IMR-90 (cell line): ENCODE measurements at regions not wholly inside any gene's neighbourhood (a gene's known extent, or its start where the extent isn't known, plus 50 kb on each side); places are given as distances from the start of the nearest gene placed in this dataset.

Experiments used
- ATAC-seq: fragments of 200-7000 bp; cut with Tn5 transposase; 2 replicates; pipeline ENCODE4 v1.9.1; 2020; ENCODE audit warnings: low read depth, mild to moderate bottlenecking, moderate library complexity
- BruUV-seq: library from RNA; stranded (reverse); fragments of 400-500 nt; replicated peaks from 2 replicates; lab custom pipeline; 2021; lab: Mats Ljungman, UMichigan
- CTCF ChIA-PET: fragments of 300-600 bp; formaldehyde crosslinking; extraction: SDS; loops from one replicate; lab custom pipeline; 2021; ENCODE audit warnings: antibody characterized with exemption; lab: Yijun Ruan, JAX
- POLR2A ChIA-PET: fragments of 300-600 bp; sonication (Branson Sonifier 250); formaldehyde crosslinking; loops from one replicate; lab custom pipeline; 2022; ENCODE audit warnings: antibody characterized with exemption; ENCODE audit not compliant: unreplicated experiment; lab: Charles Lee
- DNase-seq: peaks from one replicate; pipeline ENCODE4 v3.0.0; 2013
- H2AFZ ChIP-seq: replicated peaks from 2 replicates; pipeline ENCODE3; 2013; ENCODE audit warnings: low read length, mild to moderate bottlenecking; ENCODE audit not compliant: poor library complexity
- H2AK5ac ChIP-seq: 2 replicates; pipeline ENCODE4 v1.6.1; 2013; ENCODE audit warnings: low read depth, low read length, inconsistent platforms
- H2AK9ac ChIP-seq: replicated peaks from 2 replicates; pipeline ENCODE3; 2013; ENCODE audit warnings: mild to moderate bottlenecking, low read depth, low read length, moderate library complexity; ENCODE audit not compliant: poor library complexity
- H2BK120ac ChIP-seq: 2 replicates; pipeline ENCODE4 v1.6.1; 2013; ENCODE audit warnings: low read depth, low read length, inconsistent platforms
- H2BK15ac ChIP-seq: 3 replicates; pipeline ENCODE4 v1.6.1; 2013; ENCODE audit warnings: low read depth, low read length, inconsistent platforms
- H2BK20ac ChIP-seq: 2 replicates; pipeline ENCODE4 v1.6.1; 2013; ENCODE audit warnings: low read depth, mild to moderate bottlenecking, inconsistent platforms, low read length, moderate library complexity
- H2BK5ac ChIP-seq: 2 replicates; pipeline ENCODE4 v1.6.1; 2013; ENCODE audit warnings: mild to moderate bottlenecking, low read depth, low read length, inconsistent platforms; ENCODE audit not compliant: poor library complexity, severe bottlenecking
- H3K14ac ChIP-seq: replicated peaks from 2 replicates; pipeline ENCODE4 v1.6.1; 2013; ENCODE audit warnings: low read depth, low read length, inconsistent platforms
- H3K18ac ChIP-seq: 2 replicates; pipeline ENCODE4 v1.6.1; 2013; ENCODE audit warnings: low read depth, low read length, control low read depth
- H3K23ac ChIP-seq: 2 replicates; pipeline ENCODE4 v1.6.1; 2013; ENCODE audit warnings: low read depth, low read length, inconsistent platforms
- H3K27ac ChIP-seq: 2 replicates; pipeline ENCODE4 v1.5.1; 2013; ENCODE audit warnings: mild to moderate bottlenecking, control low read depth, low read length; ENCODE audit not compliant: insufficient read depth
- H3K27me3 ChIP-seq: 2 replicates; pipeline ENCODE4 v1.6.1; 2013; ENCODE audit warnings: low read length; ENCODE audit not compliant: control insufficient read depth, insufficient read depth
- H3K36me3 ChIP-seq: 2 replicates; pipeline ENCODE4 v1.6.1; 2013; ENCODE audit warnings: low read length, mixed read lengths; ENCODE audit not compliant: control insufficient read depth, insufficient read depth
- H3K4ac ChIP-seq: 2 replicates; pipeline ENCODE4 v1.6.1; 2013; ENCODE audit warnings: low read depth, low read length, inconsistent platforms
- H3K4me1 ChIP-seq: 2 replicates; pipeline ENCODE4 v1.6.1; 2013; ENCODE audit warnings: low read length, mixed read lengths; ENCODE audit not compliant: control insufficient read depth, insufficient read depth
- H3K4me2 ChIP-seq: 2 replicates; pipeline ENCODE4 v1.6.1; 2013; ENCODE audit warnings: low read depth, mild to moderate bottlenecking, control low read depth, low read length, moderate library complexity
- H3K4me3 ChIP-seq: 2 replicates; pipeline ENCODE4 v1.5.1; 2013; ENCODE audit warnings: low read depth, mild to moderate bottlenecking, control low read depth, low read length, moderate library complexity; ENCODE audit not compliant: insufficient read depth
- H3K56ac ChIP-seq: 2 replicates; pipeline ENCODE4 v1.6.1; 2013; ENCODE audit warnings: low read length, inconsistent platforms; ENCODE audit not compliant: insufficient read depth; ENCODE audit errors: extremely low read depth
- H3K79me1 ChIP-seq, 2 experiments: 2 replicates each; pipeline ENCODE4 v1.6.1; 2013; ENCODE audit warnings: low read length in 2 of 2, inconsistent platforms in 1 of 2, low read depth in 1 of 2
- H3K9ac ChIP-seq: 2 replicates; pipeline ENCODE4 v1.6.1; 2013; ENCODE audit warnings: low read depth, low read length, control low read depth
- H3K9me1 ChIP-seq: 2 replicates; pipeline ENCODE4 v1.6.1; 2013; ENCODE audit warnings: low read length, inconsistent platforms; ENCODE audit not compliant: insufficient read depth
- H3K9me3 ChIP-seq: 2 replicates; pipeline ENCODE4 v1.6.1; 2013; ENCODE audit warnings: low read length; ENCODE audit not compliant: control insufficient read depth, insufficient read depth
- H4K20me1 ChIP-seq: 2 replicates; pipeline ENCODE4 v1.6.1; 2013; ENCODE audit warnings: low read length, inconsistent platforms; ENCODE audit not compliant: insufficient read depth
- H4K5ac ChIP-seq: 2 replicates; pipeline ENCODE4 v1.6.1; 2013; ENCODE audit warnings: mild to moderate bottlenecking, low read depth, low read length, control low read depth
- H4K8ac ChIP-seq, 2 experiments: 2 replicates each; pipeline ENCODE4 v1.6.1; 2013; ENCODE audit warnings: low read depth in 2 of 2, low read length in 2 of 2, control low read depth in 1 of 2, inconsistent platforms in 1 of 2
- H4K91ac ChIP-seq: 2 replicates; pipeline ENCODE4 v1.6.1; 2013; ENCODE audit warnings: low read depth, low read length, inconsistent platforms; ENCODE audit not compliant: insufficient read depth
- CHD1 ChIP-seq: IDR thresholded peaks from 2 replicates; pipeline ENCODE4 v1.6.1; 2012; ENCODE audit warnings: low read depth, low read length, improper control_type of control experiment
- ELK1 ChIP-seq: fragments of 150-350 bp; IDR thresholded peaks from 2 replicates; pipeline ENCODE4 v1.6.1; 2016; ENCODE audit warnings: low read depth, mild to moderate bottlenecking, low read length, moderate library complexity, borderline replicate concordance
- FOS ChIP-seq: fragments of 150-350 bp; IDR thresholded peaks from 2 replicates; pipeline ENCODE4 v1.6.1; 2016; ENCODE audit warnings: low read depth, low read length
- POLR2A ChIP-seq: IDR thresholded peaks from 2 replicates; pipeline ENCODE4 v1.6.1; 2012; ENCODE audit warnings: mild to moderate bottlenecking, low read depth, low read length
- WGBS, 2 experiments: methylation state at CpG; one replicate each; pipeline versions ENCODE4 v1.1.5 to v1.1.7; 2013; ENCODE audit warnings: missing lambda C conversion rate in 2 of 2; ENCODE audit not compliant: insufficient read length in 1 of 2; ENCODE audit errors: extremely low coverage in 2 of 2; 5-methylcytosine and 5-hydroxymethylcytosine counted together
- dilution Hi-C: fragments of 300-500 bp; cut with HindIII; formaldehyde crosslinking; loops from one replicate; pipeline ENCODE4 v1.14.3; 2018; ENCODE audit warnings: low sequenced_read_pairs; ENCODE audit not compliant: unreplicated experiment
- in situ Hi-C: fragments of 300-500 bp; cut with MboI; formaldehyde crosslinking; loops from 3 replicates; pipeline ENCODE4 v1.14.3; 2019; ENCODE audit warnings: low sequenced_read_pairs, inconsistent platforms, mixed read lengths
- intact Hi-C: fragments of 100-400 bp; cut with micrococcal nuclease; formaldehyde crosslinking; loops from 2 replicates; pipeline ENCODE4 v1.10.0; 2022

GRCh38 chr2:101643004-101643524 is 54.4 kb upstream of the MAP4K4 start:
- no peak overlapping the region for H2AK5ac ChIP-seq
- no peak overlapping the region for H3K56ac ChIP-seq
- intact Hi-C loops (no loop called here), dilution Hi-C loops (no loop called here), in situ Hi-C loops (no loop called here)
- no peak overlapping the region for H3K4me3 ChIP-seq
- H2BK20ac ChIP-seq: no peak overlapping the region
- DNase-seq (no peak), ATAC-seq (no peak)
- H3K4me1 ChIP-seq: no peaks in the 10 kb centered on the region
- no peaks in the 10 kb centered on the region for H3K36me3 ChIP-seq
- ChIA-PET POLR2A (no interaction called here), CTCF (no interaction called here)
- no peaks in the 10 kb centered on the region for H3K79me1 ChIP-seq
- no peak overlapping the region for H2BK15ac ChIP-seq
- H3K23ac ChIP-seq: no peak overlapping the region
- no peak overlapping the region for H4K5ac ChIP-seq
- H2AFZ ChIP-seq: no peak overlapping the region
- peaks cover 3% of the 10 kb centered on the region; the same call in 1 of the 2 replicates for H3K9me3 ChIP-seq
- H2BK5ac ChIP-seq: no peak overlapping the region
- H3K27ac ChIP-seq: no peak overlapping the region
- no peak overlapping the region for H2AK9ac ChIP-seq
- H3K9ac ChIP-seq: no peak overlapping the region
- H3K4ac ChIP-seq: no peak overlapping the region
- BruUV-seq: no TSS peak
- no peak for TF ChIP-seq CHD1
- no peak for TF ChIP-seq POLR2A
- TF ChIP-seq FOS: no peak
- no peak for TF ChIP-seq ELK1
- H3K14ac ChIP-seq: no peak overlapping the region
- no peak overlapping the region for H3K18ac ChIP-seq
- 80% methylated on average over 1 of the region's 1 CpG; no CpG with 5 or more reads in 1 of the 2 experiments for WGBS, 2 experiments
- no peak overlapping the region for H4K91ac ChIP-seq
- peaks cover 3% of the 10 kb centered on the region for H3K27me3 ChIP-seq
- H2BK120ac ChIP-seq: no peak overlapping the region
- no peaks in the 10 kb centered on the region; the same call in 1 of the 2 replicates for H3K9me1 ChIP-seq
- H4K8ac ChIP-seq: no peak overlapping the region
- no peak overlapping the region for H3K4me2 ChIP-seq
- H4K20me1 ChIP-seq: no peaks in the 10 kb centered on the region
